Common myeloid progenitor, CD34-positive (primary cell): ENCODE measurements at regions not wholly inside any gene's neighbourhood (a gene's known extent, or its start where the extent isn't known, plus 50 kb on each side); places are given as distances from the start of the nearest gene placed in this dataset.
A peak's percentile ranks its signal among the peaks of the same experiment; 100 is the strongest.

Source experiments
- CTCF ChIA-PET: fragments of 350-600 bp; sonication (Branson Sonifier 250); formaldehyde crosslinking; loops from one replicate; lab custom pipeline; 2021; ENCODE audit warnings: antibody characterized with exemption; lab: Charles Lee
- POLR2A ChIA-PET: fragments of 350-600 bp; sonication (Branson Sonifier 250); formaldehyde crosslinking; loops from one replicate; lab custom pipeline; 2021; ENCODE audit warnings: antibody characterized with exemption; lab: Charles Lee
- DNase-seq, 3 donors: peaks; one replicate each; pipeline versions ENCODE4 v3.0.0 to v3.0.0-alpha.2; 2013
- H3K27ac ChIP-seq, 2 experiments: 1 replicate in 1 of 2; 2 replicates in 1 of 2; pipeline ENCODE4 v1.7.0; 2013; ENCODE audit warnings: inconsistent platforms in 2 of 2, low read length in 2 of 2, mild to moderate bottlenecking in 2 of 2, low read depth in 1 of 2, moderate library complexity in 1 of 2; ENCODE audit not compliant: severe bottlenecking in 2 of 2, insufficient read depth in 1 of 2, poor library complexity in 1 of 2
- H3K27me3 ChIP-seq, 5 experiments: replicated peaks in 2 of 5; 1 replicate in 3 of 5; 2 replicates in 2 of 5; pipeline versions ENCODE4 v1.6.1 to v1.7.0; 2013; ENCODE audit warnings: low read length in 4 of 5, mild to moderate bottlenecking in 2 of 5, moderate library complexity in 2 of 5, inconsistent platforms in 1 of 5; ENCODE audit not compliant: insufficient read depth in 5 of 5, control insufficient read depth in 4 of 5
- H3K36me3 ChIP-seq, 4 experiments: 1 replicate in 2 of 4; 2 replicates in 2 of 4; pipeline versions ENCODE4 v1.6.1 to v1.7.0; 2013; ENCODE audit warnings: low read length in 3 of 4, control low read depth in 1 of 4, mild to moderate bottlenecking in 1 of 4; ENCODE audit not compliant: control insufficient read depth in 4 of 4, insufficient read depth in 4 of 4
- H3K4me1 ChIP-seq, 4 experiments: 1 replicate in 3 of 4; 2 replicates in 1 of 4; pipeline versions ENCODE4 v1.6.1 to v1.7.1; 2013; ENCODE audit warnings: low read length in 3 of 4, mild to moderate bottlenecking in 3 of 4, control low read depth in 1 of 4, inconsistent platforms in 1 of 4, moderate library complexity in 1 of 4; ENCODE audit not compliant: control insufficient read depth in 4 of 4, insufficient read depth in 4 of 4; ENCODE audit errors: control extremely low read depth in 1 of 4
- H3K4me3 ChIP-seq, 7 experiments: 1 replicate in 4 of 7; 2 replicates in 3 of 7; pipeline versions ENCODE4 v1.5.1 to v1.7.0; 2013; ENCODE audit warnings: mild to moderate bottlenecking in 7 of 7, low read length in 6 of 7, moderate library complexity in 6 of 7, inconsistent platforms in 2 of 7, low read depth in 2 of 7, control low read depth in 1 of 7; ENCODE audit not compliant: insufficient read depth in 4 of 7, control insufficient read depth in 1 of 7; ENCODE audit errors: extremely low read depth in 1 of 7
- H3K9me3 ChIP-seq, 5 experiments: 1 replicate in 4 of 5; 2 replicates in 1 of 5; pipeline versions ENCODE4 v1.6.1 to v1.7.1; 2013; ENCODE audit warnings: low read length in 4 of 5, mild to moderate bottlenecking in 2 of 5, inconsistent platforms in 1 of 5, low read depth in 1 of 5, moderate library complexity in 1 of 5; ENCODE audit not compliant: control insufficient read depth in 4 of 5, insufficient read depth in 2 of 5; ENCODE audit errors: control extremely low read depth in 1 of 5
- WGBS: methylation state at CpG from one replicate; pipeline ENCODE4 v1.1.5; 2013; ENCODE audit not compliant: insufficient coverage; 5-methylcytosine and 5-hydroxymethylcytosine counted together

DNA sequence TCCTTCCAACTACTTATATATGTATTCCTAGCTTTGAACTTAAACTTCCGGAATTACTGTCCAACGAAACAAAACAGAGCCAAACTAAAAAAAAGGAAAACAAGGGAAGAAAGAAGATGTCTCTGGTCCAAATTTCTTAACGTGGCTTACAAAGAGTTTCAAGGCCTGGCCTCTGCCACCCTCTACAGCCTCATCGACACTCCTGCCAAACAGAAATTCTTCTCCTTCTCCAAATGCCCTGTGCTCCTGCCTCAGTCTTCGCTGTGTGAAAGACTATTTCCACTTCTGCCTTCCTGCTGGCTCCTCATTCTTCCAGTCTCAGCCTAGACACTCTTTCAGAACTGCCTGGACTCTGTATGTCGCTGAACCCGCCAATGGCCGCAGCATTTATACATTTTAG lies 249.2 kb downstream of the TXNL1 start:
- Histone ChIP-seq H3K4me1 (peaks cover 0 to 7% (median 3%) of the 10 kb centered on the region in 4 experiments), H3K27ac (no peak overlapping the region), H3K36me3 (no peaks in the 10 kb centered on the region), H3K4me3 (no peak overlapping the region), H3K27me3 (no peaks in the 10 kb centered on the region), H3K9me3 (no peaks in the 10 kb centered on the region)
- WGBS, result 86% methylated on average over 8 of the region's 8 CpGs
- CTCF ChIA-PET, result interaction anchor here (0.9 kb wide), 1 partner anchor 12 kb away, joined by 4 read pairs; no protein-coding TSS in a partner anchor
- POLR2A ChIA-PET, result no interaction called here
- peak in 2 of 3 donors; percentile 17 to 30 for DNase-seq

DNA sequence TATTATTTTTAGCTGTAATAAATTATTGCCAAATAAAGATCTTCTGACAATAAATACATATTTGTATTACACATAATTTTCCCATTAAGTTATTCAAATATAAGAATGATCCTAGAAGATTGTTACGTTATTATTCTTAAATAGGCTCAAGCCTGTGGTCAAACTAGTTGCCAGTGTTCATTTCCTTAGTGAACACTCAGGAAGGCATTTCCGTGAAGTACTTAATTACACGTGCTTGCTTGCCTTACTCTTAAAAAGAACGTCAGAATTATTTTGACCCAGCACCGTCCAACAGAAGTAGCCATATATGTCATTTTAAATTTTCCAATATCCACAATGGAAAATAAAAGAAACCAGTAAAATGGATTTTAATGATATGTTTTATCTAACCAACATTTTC lies 249.8 kb downstream of the TXNL1 start:
- no peak overlapping the region for H3K27ac ChIP-seq
- H3K36me3 ChIP-seq, result no peaks in the 10 kb centered on the region
- no peaks in the 10 kb centered on the region for H3K9me3 ChIP-seq
- H3K4me1 ChIP-seq, result peaks cover 0 to 7% (median 3%) of the 10 kb centered on the region in 4 experiments
- 0% methylated on average over 1 of the region's 5 CpGs for WGBS
- DNase-seq, result no peak
- H3K4me3 ChIP-seq, result no peak overlapping the region
- CTCF ChIA-PET, result interaction anchor here (0.9 kb wide), 1 partner anchor 11 kb away, joined by 4 read pairs; no protein-coding TSS in a partner anchor
- POLR2A ChIA-PET, result no interaction called here
- no peaks in the 10 kb centered on the region for H3K27me3 ChIP-seq

DNA sequence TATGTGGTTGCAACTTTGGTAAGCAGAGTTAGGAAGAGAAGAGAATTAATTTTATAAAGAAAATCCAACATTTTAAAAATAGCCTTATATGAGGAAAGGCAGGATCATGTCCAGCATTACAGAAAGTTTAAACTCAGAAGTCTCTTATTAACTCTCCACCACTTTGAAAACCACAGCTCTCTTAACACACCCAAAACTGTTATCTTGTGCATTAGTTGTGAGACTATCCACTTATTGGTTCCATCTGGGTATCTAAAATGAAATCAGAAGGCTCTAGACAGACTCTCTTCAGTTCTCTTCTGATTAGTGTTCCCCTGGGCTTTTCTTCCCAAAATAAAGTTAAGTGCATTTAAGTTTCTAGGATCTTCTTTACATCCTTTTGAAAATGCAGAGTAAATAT lies 251.5 kb downstream of the TXNL1 start:
- ChIA-PET POLR2A (no interaction called here), CTCF (no interaction called here)
- Histone ChIP-seq H3K4me3 (no peak overlapping the region), H3K4me1 (peaks cover 0 to 7% (median 3%) of the 10 kb centered on the region in 4 experiments), H3K27me3 (no peaks in the 10 kb centered on the region), H3K36me3 (no peaks in the 10 kb centered on the region), H3K9me3 (no peaks in the 10 kb centered on the region), H3K27ac (no peak overlapping the region)
- DNase-seq, result no peak

DNA sequence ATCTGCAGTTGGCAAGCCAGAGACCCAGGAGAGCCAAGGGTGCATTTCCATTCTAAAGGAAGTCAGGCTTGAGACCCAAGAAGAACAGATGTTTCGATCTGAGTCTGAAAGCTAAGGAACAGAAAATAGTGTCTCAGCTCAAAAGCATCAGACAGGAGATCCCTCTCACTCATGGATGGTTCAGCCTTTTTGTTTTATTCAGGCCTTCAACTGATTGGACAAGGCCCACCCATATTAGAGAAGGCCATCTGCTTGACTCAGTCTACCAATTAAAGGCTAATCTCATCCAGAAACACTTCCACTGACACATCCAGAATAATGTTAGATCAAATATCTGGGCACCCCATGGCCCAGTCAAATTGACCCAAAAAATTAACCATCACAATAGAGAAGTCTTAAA lies 255.0 kb downstream of the TXNL1 start:
- CTCF ChIA-PET, result interaction anchor here (1.7 kb wide), 1 partner anchor 293 kb away, joined by 3 read pairs; no protein-coding TSS in a partner anchor
- no peaks in the 10 kb centered on the region for H3K36me3 ChIP-seq
- POLR2A ChIA-PET, result no interaction called here
- no peak overlapping the region for H3K27ac ChIP-seq
- no peaks in the 10 kb centered on the region for H3K9me3 ChIP-seq
- DNase-seq, result no peak
- peaks cover 0 to 14% (median 2%) of the 10 kb centered on the region in 4 experiments for H3K4me1 ChIP-seq
- 100% methylated on average over 1 of the region's 1 CpG for WGBS
- no peak overlapping the region for H3K4me3 ChIP-seq
- no peaks in the 10 kb centered on the region for H3K27me3 ChIP-seq

DNA sequence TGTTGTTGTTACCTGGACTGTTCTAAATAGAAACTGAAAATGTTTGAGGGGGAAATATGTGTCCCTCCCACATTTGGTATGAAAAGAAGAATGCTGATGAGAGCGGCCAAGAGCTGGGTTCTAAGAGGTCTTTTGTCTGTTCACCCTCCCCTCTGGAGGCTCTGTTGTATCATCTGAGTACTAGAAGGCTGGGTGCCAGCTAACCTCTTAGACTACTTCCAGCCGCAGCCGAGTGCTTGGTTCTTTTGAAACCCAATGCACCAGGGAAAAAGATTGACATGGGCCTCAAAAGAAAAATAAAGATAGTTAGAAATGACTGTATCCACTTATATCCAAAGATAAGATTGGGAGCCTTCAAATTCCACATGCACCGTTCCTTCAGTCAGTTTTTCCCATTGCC lies 255.9 kb downstream of the TXNL1 start:
- no peak for DNase-seq
- H3K4me3 ChIP-seq, result no peak overlapping the region
- no peaks in the 10 kb centered on the region for H3K27me3 ChIP-seq
- H3K9me3 ChIP-seq, result no peaks in the 10 kb centered on the region
- no peaks in the 10 kb centered on the region for H3K36me3 ChIP-seq
- peaks cover 0 to 8% (median 2%) of the 10 kb centered on the region in 4 experiments for H3K4me1 ChIP-seq
- 100% methylated on average over 1 of the region's 4 CpGs for WGBS
- POLR2A ChIA-PET, result no interaction called here
- CTCF ChIA-PET, result interaction anchor here (1.1 to 1.7 kb wide), 2 partner anchors 62 to 292 kb away, joined by 3 read pairs; no protein-coding TSS in a partner anchor
- no peak overlapping the region for H3K27ac ChIP-seq

DNA sequence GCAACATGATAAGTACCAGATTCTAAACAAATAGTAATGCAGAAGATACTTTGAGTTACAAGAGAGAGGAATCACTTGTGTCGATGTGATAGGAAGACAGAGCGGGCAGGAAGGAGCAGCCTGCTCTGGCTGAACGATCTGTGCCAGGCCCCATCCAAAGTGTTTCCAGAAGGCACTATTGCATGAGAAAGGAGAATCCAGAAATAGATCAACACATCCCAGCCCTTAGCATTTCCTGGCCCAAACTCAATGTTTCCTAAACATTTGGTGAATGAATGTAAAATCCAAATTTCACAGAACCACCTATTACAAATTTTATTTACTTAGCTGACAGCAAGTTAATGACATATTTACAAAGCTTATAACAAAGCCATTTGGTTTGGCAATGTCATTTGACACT lies 257.2 kb downstream of the TXNL1 start:
- ChIA-PET POLR2A (interaction anchor here (0.7 kb wide), 1 partner anchor 439 kb away, joined by 3 read pairs; no protein-coding TSS in a partner anchor), CTCF (no interaction called here)
- DNase-seq, result no peak
- no peaks in the 10 kb centered on the region for H3K27me3 ChIP-seq
- H3K9me3 ChIP-seq, result no peaks in the 10 kb centered on the region
- H3K36me3 ChIP-seq, result no peaks in the 10 kb centered on the region
- H3K4me1 ChIP-seq, result peaks cover 0 to 13% (median 3%) of the 10 kb centered on the region in 4 experiments
- 95% methylated on average over 3 of the region's 3 CpGs for WGBS
- no peak overlapping the region for H3K27ac ChIP-seq
- no peak overlapping the region for H3K4me3 ChIP-seq

DNA sequence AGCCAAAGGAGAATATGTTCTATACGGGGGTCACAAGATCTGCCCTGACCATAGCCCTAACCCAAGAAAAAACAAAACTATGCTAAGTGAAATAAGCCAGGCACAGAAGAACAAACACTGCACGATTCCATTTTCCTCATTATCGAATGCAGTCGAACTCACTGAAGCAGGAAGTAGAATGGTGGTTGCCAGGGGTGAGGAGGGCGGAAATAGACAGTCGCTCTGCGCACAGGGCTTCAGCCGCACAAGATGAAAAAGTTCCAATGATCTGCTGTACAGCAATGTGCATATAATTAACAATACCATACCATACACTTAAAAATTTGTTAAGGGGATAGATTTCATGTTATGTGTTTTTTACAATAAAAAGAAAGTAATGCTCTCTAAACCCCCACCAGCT lies 257.7 kb downstream of the TXNL1 start:
- Histone ChIP-seq H3K4me3 (no peak overlapping the region), H3K27me3 (no peaks in the 10 kb centered on the region), H3K4me1 (peaks cover 0 to 13% (median 3%) of the 10 kb centered on the region in 4 experiments), H3K36me3 (no peaks in the 10 kb centered on the region), H3K9me3 (no peaks in the 10 kb centered on the region), H3K27ac (no peak overlapping the region)
- CTCF ChIA-PET, result no interaction called here
- no peak for DNase-seq
- WGBS, result 100% methylated on average over 4 of the region's 8 CpGs
- POLR2A ChIA-PET, result interaction anchor here (0.7 kb wide), 1 partner anchor 440 kb away, joined by 3 read pairs; no protein-coding TSS in a partner anchor
